Memory B cell (primary cell): ENCODE measurements at regions not wholly inside any gene's neighbourhood (a gene's known extent, or its start where the extent isn't known, plus 50 kb on each side); places are given as distances from the start of the nearest gene placed in this dataset.
A peak's percentile ranks its signal among the peaks of the same experiment; 100 is the strongest.

Experiments
- ATAC-seq: fragments of 150-1000 bp; cut with Tn5 transposase; 2 replicates; pipeline ENCODE4 v1.10.0; 2021; ENCODE audit warnings: low read depth, mild to moderate bottlenecking, moderate library complexity
- DNase-seq, 2 donors: peaks; one replicate each; pipeline ENCODE4 v3.0.0; 2022; ENCODE audit warnings: low spot score in 2 of 2
- H3K27ac Mint-ChIP-seq: one replicate; pipeline ENCODE4 v1.8.0; 2022; ENCODE audit warnings: mild to moderate bottlenecking, moderate library complexity, mixed read lengths
- H3K27me3 Mint-ChIP-seq: one replicate; pipeline ENCODE4 v1.8.0; 2022; ENCODE audit warnings: mixed read lengths
- H3K36me3 Mint-ChIP-seq: one replicate; pipeline ENCODE4 v1.8.0; 2022; ENCODE audit warnings: mild to moderate bottlenecking, mixed read lengths
- H3K4me1 Mint-ChIP-seq: one replicate; pipeline ENCODE4 v1.8.0; 2022; ENCODE audit warnings: mixed read lengths
- H3K4me3 Mint-ChIP-seq: one replicate; pipeline ENCODE4 v1.8.0; 2022; ENCODE audit warnings: mild to moderate bottlenecking, moderate library complexity, mixed read lengths
- H3K9me3 Mint-ChIP-seq: one replicate; pipeline ENCODE4 v1.8.0; 2022; ENCODE audit warnings: mixed read lengths

GRCh38 chr9:130755377-130756007, 61.9 kb downstream of the EXOSC2 start:
- peaks cover 4% of the 10 kb centered on the region for H3K36me3 Mint-ChIP-seq
- H3K27ac Mint-ChIP-seq: peak overlapping the region; percentile 18
- H3K4me1 Mint-ChIP-seq: peaks cover 22% of the 10 kb centered on the region
- no peaks in the 10 kb centered on the region for H3K9me3 Mint-ChIP-seq
- H3K4me3 Mint-ChIP-seq: no peak overlapping the region
- H3K27me3 Mint-ChIP-seq: no peaks in the 10 kb centered on the region
- no peak for DNase-seq
- no peak for ATAC-seq

- no peak for DNase-seq
- no peak overlapping the region for H3K4me3 Mint-ChIP-seq
- no peaks in the 10 kb centered on the region for H3K27me3 Mint-ChIP-seq
- H3K4me1 Mint-ChIP-seq: peaks cover 22% of the 10 kb centered on the region
- no peak overlapping the region for H3K27ac Mint-ChIP-seq
- peaks cover 3% of the 10 kb centered on the region for H3K36me3 Mint-ChIP-seq
- ATAC-seq: peak; percentile 34
- no peaks in the 10 kb centered on the region for H3K9me3 Mint-ChIP-seq
These were observed 62.5 kb downstream of the EXOSC2 start for GRCh38 chr9:130756037-130756436.

- H3K4me3 Mint-ChIP-seq: no peak overlapping the region
- H3K4me1 Mint-ChIP-seq: peaks cover 25% of the 10 kb centered on the region
- H3K36me3 Mint-ChIP-seq: peaks cover 3% of the 10 kb centered on the region
- no peak overlapping the region for H3K27ac Mint-ChIP-seq
- no peaks in the 10 kb centered on the region for H3K9me3 Mint-ChIP-seq
- no peaks in the 10 kb centered on the region for H3K27me3 Mint-ChIP-seq
- DNase-seq: no peak
- no peak for ATAC-seq
These were observed 63.0 kb downstream of the EXOSC2 start for GRCh38 chr9:130756455-130757152.

- H3K9me3 Mint-ChIP-seq: no peaks in the 10 kb centered on the region
- no peak overlapping the region for H3K4me3 Mint-ChIP-seq
- peaks cover 31% of the 10 kb centered on the region for H3K4me1 Mint-ChIP-seq
- ATAC-seq: no peak
- H3K36me3 Mint-ChIP-seq: peaks cover 3% of the 10 kb centered on the region
- DNase-seq: no peak
- H3K27me3 Mint-ChIP-seq: no peaks in the 10 kb centered on the region
- H3K27ac Mint-ChIP-seq: no peak overlapping the region
These were observed 66.2 kb downstream of the EXOSC2 start for GRCh38 chr9:130759738-130760137.

GRCh38 chr9:130763331-130764171, 70.0 kb downstream of the EXOSC2 start:
- ATAC-seq: no peak
- peaks cover 45% of the 10 kb centered on the region for H3K4me1 Mint-ChIP-seq
- no peak for DNase-seq
- H3K9me3 Mint-ChIP-seq: no peaks in the 10 kb centered on the region
- no peak overlapping the region for H3K4me3 Mint-ChIP-seq
- peaks cover 4% of the 10 kb centered on the region for H3K36me3 Mint-ChIP-seq
- peak overlapping the region; percentile 8 for H3K27ac Mint-ChIP-seq
- H3K27me3 Mint-ChIP-seq: no peaks in the 10 kb centered on the region

GRCh38 chr9:130765137-130766020, 69.7 kb upstream of the ABL1 start:
- no peak overlapping the region for H3K4me3 Mint-ChIP-seq
- H3K27me3 Mint-ChIP-seq: no peaks in the 10 kb centered on the region
- DNase-seq (no peak), ATAC-seq (peak; percentile 53)
- H3K27ac Mint-ChIP-seq: peak overlapping the region; percentile 10
- H3K36me3 Mint-ChIP-seq: peaks cover 2% of the 10 kb centered on the region
- H3K4me1 Mint-ChIP-seq: peaks cover 41% of the 10 kb centered on the region
- no peaks in the 10 kb centered on the region for H3K9me3 Mint-ChIP-seq

GRCh38 chr9:130766021-130766926, 68.8 kb upstream of the ABL1 start:
- Mint-ChIP-seq H3K4me3 (no peak overlapping the region), H3K9me3 (no peaks in the 10 kb centered on the region), H3K36me3 (peaks cover 2% of the 10 kb centered on the region), H3K4me1 (peaks cover 41% of the 10 kb centered on the region), H3K27ac (peak overlapping the region; percentile 28), H3K27me3 (no peaks in the 10 kb centered on the region)
- ATAC-seq (no peak), DNase-seq (no peak)

GRCh38 chr9:130766927-130767307, 68.1 kb upstream of the ABL1 start:
- H3K27ac Mint-ChIP-seq: peak overlapping the region; percentile 28
- H3K4me3 Mint-ChIP-seq: peak overlapping the region; percentile 4
- DNase-seq (no peak), ATAC-seq (no peak)
- no peaks in the 10 kb centered on the region for H3K9me3 Mint-ChIP-seq
- peaks cover 40% of the 10 kb centered on the region for H3K4me1 Mint-ChIP-seq
- H3K36me3 Mint-ChIP-seq: peaks cover 2% of the 10 kb centered on the region
- H3K27me3 Mint-ChIP-seq: no peaks in the 10 kb centered on the region

GRCh38 chr9:130768265-130768664, 66.8 kb upstream of the ABL1 start:
- peaks cover 5% of the 10 kb centered on the region for H3K36me3 Mint-ChIP-seq
- no peaks in the 10 kb centered on the region for H3K27me3 Mint-ChIP-seq
- DNase-seq (no peak), ATAC-seq (no peak)
- H3K4me3 Mint-ChIP-seq: no peak overlapping the region
- peaks cover 44% of the 10 kb centered on the region for H3K4me1 Mint-ChIP-seq
- H3K9me3 Mint-ChIP-seq: no peaks in the 10 kb centered on the region
- H3K27ac Mint-ChIP-seq: no peak overlapping the region

GRCh38 chr9:130768891-130769403, 66.1 kb upstream of the ABL1 start:
- DNase-seq (no peak), ATAC-seq (no peak)
- peaks cover 5% of the 10 kb centered on the region for H3K36me3 Mint-ChIP-seq
- no peaks in the 10 kb centered on the region for H3K27me3 Mint-ChIP-seq
- no peaks in the 10 kb centered on the region for H3K9me3 Mint-ChIP-seq
- no peak overlapping the region for H3K4me3 Mint-ChIP-seq
- H3K27ac Mint-ChIP-seq: no peak overlapping the region
- H3K4me1 Mint-ChIP-seq: peaks cover 38% of the 10 kb centered on the region

GRCh38 chr9:130770093-130770492, 65.0 kb upstream of the ABL1 start:
- no peaks in the 10 kb centered on the region for H3K9me3 Mint-ChIP-seq
- H3K27ac Mint-ChIP-seq: no peak overlapping the region
- peaks cover 42% of the 10 kb centered on the region for H3K4me1 Mint-ChIP-seq
- peaks cover 8% of the 10 kb centered on the region for H3K36me3 Mint-ChIP-seq
- no peak overlapping the region for H3K4me3 Mint-ChIP-seq
- DNase-seq (no peak), ATAC-seq (no peak)
- no peaks in the 10 kb centered on the region for H3K27me3 Mint-ChIP-seq

- Mint-ChIP-seq H3K4me1 (peaks cover 34% of the 10 kb centered on the region), H3K27ac (no peak overlapping the region), H3K9me3 (peaks cover 4% of the 10 kb centered on the region), H3K36me3 (peaks cover 12% of the 10 kb centered on the region), H3K27me3 (no peaks in the 10 kb centered on the region), H3K4me3 (no peak overlapping the region)
- peak; percentile 59 for ATAC-seq
- DNase-seq: peak in 1 of 2 donors; percentile 5
These were observed 64.2 kb upstream of the ABL1 start for GRCh38 chr9:130770679-130771442.
